WERI-Rb-1 (cell line): ENCODE measurements at regions not wholly inside any gene's neighbourhood (a gene's known extent, or its start where the extent isn't known, plus 50 kb on each side); places are given as distances from the start of the nearest gene placed in this dataset.

Experiments used
- DNase-seq: peaks from one replicate; pipeline ENCODE4 v3.0.0-alpha.2; 2020
- H3K27ac ChIP-seq: fragments of 250-450 bp; sonication (Bioruptor Pico); 2 replicates; pipeline ENCODE4 v1.5.1; 2020; ENCODE audit warnings: mild to moderate bottlenecking, moderate library complexity
- H3K27me3 ChIP-seq: fragments of 250-450 bp; sonication (Bioruptor Pico); 2 replicates; pipeline ENCODE4 v1.5.1; 2021; ENCODE audit warnings: mild to moderate bottlenecking, low read depth, moderate library complexity; ENCODE audit not compliant: insufficient read depth, severe bottlenecking
- H3K36me3 ChIP-seq: fragments of 250-450 bp; sonication (Bioruptor Pico); 2 replicates; pipeline ENCODE4 v1.5.1; 2020; ENCODE audit warnings: mild to moderate bottlenecking, moderate library complexity
- H3K4me3 ChIP-seq: 2 replicates; pipeline ENCODE4 v1.5.1; 2011; ENCODE audit warnings: low read depth, mild to moderate bottlenecking, control low read depth, low read length
- H3K9me3 ChIP-seq: fragments of 250-450 bp; sonication (Bioruptor Pico); 2 replicates; pipeline ENCODE4 v1.5.1; 2021; ENCODE audit warnings: mild to moderate bottlenecking, moderate library complexity; ENCODE audit not compliant: severe bottlenecking
- CTCF ChIP-seq: IDR thresholded peaks from 2 replicates; pipeline ENCODE4 v1.5.1; 2011; ENCODE audit warnings: low read depth, mild to moderate bottlenecking, control low read depth, inconsistent platforms, low read length

- H3K4me3 ChIP-seq = no peak overlapping the region
- H3K9me3 ChIP-seq = no peaks in the 10 kb centered on the region
- no peak overlapping the region for H3K27ac ChIP-seq
- no peaks in the 10 kb centered on the region for H3K27me3 ChIP-seq
- no peak for DNase-seq
- TF ChIP-seq CTCF = no peak
- H3K36me3 ChIP-seq = no peaks in the 10 kb centered on the region
These were observed 219.4 kb downstream of the KLF5 start for GRCh38 chr13:73278186-73278585.

- H3K4me3 ChIP-seq = no peak overlapping the region
- no peak overlapping the region for H3K27ac ChIP-seq
- DNase-seq = no peak
- no peaks in the 10 kb centered on the region for H3K27me3 ChIP-seq
- no peaks in the 10 kb centered on the region for H3K36me3 ChIP-seq
- TF ChIP-seq CTCF = no peak
- no peaks in the 10 kb centered on the region for H3K9me3 ChIP-seq
These were observed 216.4 kb downstream of the KLF5 start for GRCh38 chr13:73275163-73275562.

GRCh38 chr13:73274147-73274546, 215.3 kb downstream of the KLF5 start:
- TF ChIP-seq CTCF = no peak
- DNase-seq = no peak
- Histone ChIP-seq H3K27me3 (no peaks in the 10 kb centered on the region), H3K4me3 (no peak overlapping the region), H3K27ac (no peak overlapping the region), H3K36me3 (no peaks in the 10 kb centered on the region), H3K9me3 (no peaks in the 10 kb centered on the region)

- Histone ChIP-seq H3K4me3 (no peak overlapping the region), H3K27ac (no peak overlapping the region), H3K9me3 (no peaks in the 10 kb centered on the region), H3K36me3 (no peaks in the 10 kb centered on the region), H3K27me3 (no peaks in the 10 kb centered on the region)
- no peak for DNase-seq
- no peak for TF ChIP-seq CTCF
These were observed 214.9 kb downstream of the KLF5 start for GRCh38 chr13:73273745-73274144.

- no peak overlapping the region for H3K27ac ChIP-seq
- no peak for DNase-seq
- H3K9me3 ChIP-seq = no peaks in the 10 kb centered on the region
- no peaks in the 10 kb centered on the region for H3K27me3 ChIP-seq
- no peak overlapping the region for H3K4me3 ChIP-seq
- TF ChIP-seq CTCF = no peak
- no peaks in the 10 kb centered on the region for H3K36me3 ChIP-seq
These were observed 214.5 kb downstream of the KLF5 start for GRCh38 chr13:73273276-73273675.

GRCh38 chr13:73272831-73273230, 214.0 kb downstream of the KLF5 start:
- Histone ChIP-seq H3K36me3 (no peaks in the 10 kb centered on the region), H3K27me3 (no peaks in the 10 kb centered on the region)
- DNase-seq = no peak

More at GRCh38 chr13:73272831-73273230, 214.0 kb downstream of the KLF5 start:
- Histone ChIP-seq H3K9me3 (no peaks in the 10 kb centered on the region), H3K27ac (no peak overlapping the region), H3K4me3 (no peak overlapping the region)
- no peak for TF ChIP-seq CTCF
